Activated T-helper 1 cell treated with anti-CD3 and anti-CD28 coated beads, Interleukin-12 subunit alpha, Interleukin-12 subunit beta, Interleukin-2, Interleukin-4 antibody, amounts not matched to agents 30 ng/mL and 10 ng/mL and 1 ng/mL, durations not matched to agents 14 hours and 24 hours and 36 hours (primary cell): ENCODE measurements at regions not wholly inside any gene's neighbourhood (a gene's known extent, or its start where the extent isn't known, plus 50 kb on each side); places are given as distances from the start of the nearest gene placed in this dataset.

Experiments used
- DNase-seq: peaks from one replicate; pipeline ENCODE4 v3.0.0; 2021; ENCODE audit warnings: low spot score
- H3K27ac Mint-ChIP-seq: one replicate; pipeline ENCODE4 v1.8.0; 2021; ENCODE audit warnings: mild to moderate bottlenecking, mixed read lengths
- H3K27me3 Mint-ChIP-seq: one replicate; pipeline ENCODE4 v1.8.0; 2022; ENCODE audit warnings: mild to moderate bottlenecking, moderate library complexity, mixed read lengths; ENCODE audit not compliant: insufficient read depth
- H3K36me3 Mint-ChIP-seq: one replicate; pipeline ENCODE4 v1.8.0; 2021; ENCODE audit warnings: low read depth, mixed read lengths
- H3K4me1 Mint-ChIP-seq: one replicate; pipeline ENCODE4 v1.8.0; 2021; ENCODE audit warnings: low read depth, mixed read lengths
- H3K4me3 Mint-ChIP-seq: one replicate; pipeline ENCODE4 v1.8.0; 2021; ENCODE audit warnings: mild to moderate bottlenecking, moderate library complexity, mixed read lengths
- H3K9me3 Mint-ChIP-seq: one replicate; pipeline ENCODE4 v1.8.0; 2021; ENCODE audit warnings: mixed read lengths
- intact Hi-C: fragments of 100-400 bp; cut with micrococcal nuclease; formaldehyde crosslinking; loops from one replicate; pipeline ENCODE4 v1.15.1; 2024

GRCh38 chr17:72004611-72005331, 116.0 kb upstream of the SOX9 start:
- Mint-ChIP-seq H3K27ac (no peak overlapping the region), H3K4me1 (no peaks in the 10 kb centered on the region), H3K27me3 (no peaks in the 10 kb centered on the region), H3K9me3 (no peaks in the 10 kb centered on the region), H3K36me3 (no peaks in the 10 kb centered on the region), H3K4me3 (no peak overlapping the region)
- intact Hi-C loops = no loop called here
- no peak for DNase-seq

- Mint-ChIP-seq H3K4me3 (no peak overlapping the region), H3K9me3 (no peaks in the 10 kb centered on the region), H3K36me3 (no peaks in the 10 kb centered on the region), H3K27me3 (no peaks in the 10 kb centered on the region), H3K4me1 (no peaks in the 10 kb centered on the region), H3K27ac (no peak overlapping the region)
- intact Hi-C loops = no loop called here
- DNase-seq = no peak
Measured at GRCh38 chr17:72005332-72006163, 115.3 kb upstream of the SOX9 start.

- Mint-ChIP-seq H3K36me3 (no peaks in the 10 kb centered on the region), H3K4me1 (no peaks in the 10 kb centered on the region), H3K4me3 (no peak overlapping the region), H3K27ac (no peak overlapping the region), H3K9me3 (peaks cover 6% of the 10 kb centered on the region), H3K27me3 (no peaks in the 10 kb centered on the region)
- DNase-seq = no peak
- intact Hi-C loops = no loop called here
Measured at GRCh38 chr17:72008236-72008876, 112.5 kb upstream of the SOX9 start.

DNA sequence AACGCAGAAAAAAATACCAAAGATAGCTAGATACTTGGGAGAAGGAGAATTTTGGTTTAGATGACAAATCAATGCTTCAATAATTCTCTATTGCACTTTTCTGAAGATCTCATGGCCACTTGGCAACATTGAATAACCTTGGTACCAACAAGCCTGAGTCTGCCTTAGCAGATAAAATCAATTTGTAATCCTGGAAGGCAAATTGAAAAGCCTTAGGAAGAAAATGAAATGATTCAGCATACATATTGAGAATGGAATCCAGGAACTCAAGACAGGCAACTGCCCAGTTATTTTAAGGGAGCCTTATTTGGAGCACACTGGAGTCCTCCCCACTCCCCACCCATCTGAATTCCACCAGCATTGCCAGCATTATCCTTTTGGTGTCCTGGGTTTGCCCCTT, 109.3 kb upstream of the SOX9 start:
- intact Hi-C loops = no loop called here
- no peak for DNase-seq
- H3K27ac Mint-ChIP-seq = no peak overlapping the region
- H3K4me1 Mint-ChIP-seq = no peaks in the 10 kb centered on the region
- no peaks in the 10 kb centered on the region for H3K27me3 Mint-ChIP-seq
- peaks cover 12% of the 10 kb centered on the region for H3K9me3 Mint-ChIP-seq
- no peaks in the 10 kb centered on the region for H3K36me3 Mint-ChIP-seq
- H3K4me3 Mint-ChIP-seq = no peak overlapping the region

DNA sequence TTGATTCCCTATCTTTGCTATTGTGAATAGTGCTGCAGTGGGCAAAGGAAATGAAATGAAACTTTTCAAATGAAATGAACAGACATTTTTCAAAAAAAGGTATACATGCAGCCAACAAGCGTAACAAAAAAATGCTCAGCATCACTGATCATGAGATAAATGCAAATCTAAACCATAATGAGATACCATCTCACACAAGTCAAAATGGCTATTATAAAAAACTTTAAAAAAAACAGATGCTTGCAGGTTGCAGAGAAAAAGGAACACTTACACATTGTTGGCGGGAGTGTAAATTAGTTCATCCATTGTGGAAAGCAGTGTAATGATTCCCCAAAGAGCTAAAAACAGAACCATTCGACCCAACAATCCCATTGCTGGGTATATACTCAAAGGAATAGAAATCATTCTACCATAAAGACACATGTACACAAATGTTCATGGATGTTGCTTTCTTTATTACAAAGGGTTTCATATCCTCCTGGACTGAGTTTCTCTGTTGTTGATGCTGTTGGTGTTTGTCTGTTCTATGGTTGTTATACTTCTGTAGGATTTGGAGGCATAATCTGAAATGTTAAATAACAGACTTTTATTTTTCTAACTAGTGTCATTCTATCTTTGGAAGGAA, 99.3 kb upstream of the SOX9 start:
- Mint-ChIP-seq H3K27me3 (no peaks in the 10 kb centered on the region), H3K9me3 (peaks cover 8% of the 10 kb centered on the region), H3K27ac (no peak overlapping the region), H3K4me1 (no peaks in the 10 kb centered on the region), H3K4me3 (no peak overlapping the region), H3K36me3 (no peaks in the 10 kb centered on the region)
- no peak for DNase-seq
- intact Hi-C loops = no loop called here

DNA sequence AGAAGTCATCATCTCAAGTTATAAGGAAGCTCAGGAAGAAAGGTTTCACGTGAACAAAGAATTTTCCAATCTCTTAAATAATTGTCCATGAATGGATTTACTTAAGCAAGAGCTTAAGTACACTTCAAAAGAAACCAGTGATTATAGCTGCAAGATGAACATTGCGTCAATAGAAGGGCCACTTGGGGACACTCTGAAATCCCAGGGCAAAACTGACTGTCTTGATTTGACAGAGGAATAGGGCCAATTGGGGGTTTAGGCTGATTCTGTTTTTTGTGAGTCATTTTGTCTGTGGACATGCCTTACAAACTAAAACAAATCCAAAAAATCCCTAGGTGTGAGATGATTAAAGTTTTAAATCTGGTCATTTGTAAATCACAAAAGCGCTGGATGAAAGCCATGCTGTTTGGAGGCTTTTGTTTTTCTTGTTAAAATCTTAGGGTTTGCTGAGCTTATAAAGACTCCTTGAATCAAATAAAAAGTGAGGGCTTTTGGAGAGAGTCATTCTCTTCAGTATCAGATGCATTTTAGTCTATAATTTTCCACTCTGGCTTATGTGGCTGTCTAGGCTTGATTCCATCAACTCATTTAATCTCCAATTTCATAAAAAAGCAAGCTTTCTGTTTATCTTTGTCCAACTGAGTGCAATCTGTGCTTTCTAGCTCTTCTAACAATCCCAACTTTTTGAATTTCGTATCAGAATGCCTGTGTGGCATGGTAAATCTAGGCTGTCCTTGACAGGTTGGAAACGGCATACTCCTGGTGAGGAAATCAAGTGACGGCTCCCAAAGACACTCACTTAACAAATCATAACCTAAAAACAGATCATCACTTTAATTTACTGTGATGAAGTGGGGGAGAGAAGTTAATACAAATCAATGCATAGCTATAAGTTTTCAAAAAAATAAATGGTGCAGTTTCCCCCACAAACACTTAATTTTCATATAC, 98.2 kb upstream of the SOX9 start:
- Mint-ChIP-seq H3K4me3 (no peak overlapping the region), H3K9me3 (peaks cover 8% of the 10 kb centered on the region), H3K27me3 (peaks cover 3% of the 10 kb centered on the region), H3K27ac (no peak overlapping the region), H3K36me3 (no peaks in the 10 kb centered on the region), H3K4me1 (no peaks in the 10 kb centered on the region)
- intact Hi-C loops = no loop called here
- DNase-seq = no peak

DNA sequence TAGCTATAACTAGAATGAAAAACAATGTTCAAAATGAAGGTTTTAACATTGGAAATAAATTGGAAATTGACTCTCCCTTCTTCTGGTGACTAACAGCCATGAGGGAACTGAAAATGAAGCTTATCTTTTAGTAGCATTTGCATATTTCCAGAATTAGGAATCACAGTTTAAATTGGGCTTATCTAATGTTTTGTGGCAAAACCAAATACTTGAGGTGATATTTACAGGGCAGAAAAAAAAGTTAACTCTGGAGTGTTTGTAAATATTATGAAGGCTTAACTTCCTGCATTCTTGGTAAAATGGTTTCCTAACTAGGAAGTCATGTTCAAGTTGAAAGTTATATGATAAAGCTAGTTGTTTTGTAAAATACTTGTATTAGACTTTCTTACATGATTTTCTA, 96.4 kb upstream of the SOX9 start:
- Mint-ChIP-seq H3K27me3 (peaks cover 3% of the 10 kb centered on the region), H3K4me1 (peaks cover 5% of the 10 kb centered on the region), H3K36me3 (no peaks in the 10 kb centered on the region), H3K9me3 (peaks cover 4% of the 10 kb centered on the region), H3K27ac (no peak overlapping the region), H3K4me3 (no peak overlapping the region)
- no peak for DNase-seq
- intact Hi-C loops = no loop called here

- peaks cover 4% of the 10 kb centered on the region for H3K9me3 Mint-ChIP-seq
- peaks cover 3% of the 10 kb centered on the region for H3K27me3 Mint-ChIP-seq
- no peak overlapping the region for H3K27ac Mint-ChIP-seq
- H3K4me1 Mint-ChIP-seq = peaks cover 12% of the 10 kb centered on the region
- intact Hi-C loops = no loop called here
- DNase-seq = no peak
- H3K36me3 Mint-ChIP-seq = no peaks in the 10 kb centered on the region
- H3K4me3 Mint-ChIP-seq = no peak overlapping the region
Measured at GRCh38 chr17:72025113-72025512, 95.7 kb upstream of the SOX9 start.

DNA sequence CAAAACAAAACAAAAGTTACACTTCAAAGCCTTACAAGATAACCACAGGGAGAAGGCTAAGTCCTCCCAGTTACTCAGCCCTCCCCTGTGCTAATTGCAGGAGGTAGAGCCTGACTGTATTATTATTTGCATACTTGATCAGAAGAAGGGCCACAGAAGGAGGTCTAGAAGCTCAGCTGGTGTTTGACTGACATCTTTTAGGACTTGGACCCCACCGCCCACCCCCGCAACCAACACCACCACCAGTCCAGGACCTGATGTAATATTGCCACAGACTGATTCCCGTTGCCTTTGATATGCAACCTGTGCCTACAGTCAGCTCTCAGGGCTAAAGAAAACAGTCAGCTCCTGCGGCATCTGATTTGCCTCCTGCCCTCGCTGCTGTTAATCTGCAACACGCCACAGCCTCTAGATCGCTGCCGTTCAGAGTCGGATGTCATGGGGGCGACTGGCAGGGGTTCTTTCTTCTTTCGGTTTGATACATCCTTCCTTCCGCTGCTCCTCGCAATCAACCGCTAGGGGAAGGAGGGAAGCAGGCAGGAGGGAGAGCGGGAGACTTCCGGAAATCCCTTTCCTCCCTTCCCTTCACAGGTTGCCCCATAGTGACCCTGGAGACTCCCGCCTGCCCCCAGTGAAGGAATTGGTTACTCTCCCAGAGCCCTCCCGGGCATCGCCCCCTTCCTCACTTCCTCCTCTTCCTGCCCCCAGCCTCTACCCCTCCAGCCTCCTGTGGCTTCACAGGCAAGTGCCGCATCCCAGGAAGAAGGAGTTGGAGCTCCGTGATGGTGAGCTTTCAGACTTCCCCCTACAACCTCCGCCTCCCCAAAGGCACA, 90.5 kb upstream of the SOX9 start:
- H3K4me3 Mint-ChIP-seq = peak overlapping the region; percentile 51
- no peaks in the 10 kb centered on the region for H3K9me3 Mint-ChIP-seq
- H3K4me1 Mint-ChIP-seq = peaks cover 24% of the 10 kb centered on the region
- peaks cover 5% of the 10 kb centered on the region for H3K27me3 Mint-ChIP-seq
- peak; percentile 7 for DNase-seq
- H3K36me3 Mint-ChIP-seq = no peaks in the 10 kb centered on the region
- intact Hi-C loops = no loop called here
- no peak overlapping the region for H3K27ac Mint-ChIP-seq

- H3K27ac Mint-ChIP-seq = no peak overlapping the region
- H3K27me3 Mint-ChIP-seq = peaks cover 5% of the 10 kb centered on the region
- H3K9me3 Mint-ChIP-seq = no peaks in the 10 kb centered on the region
- peak overlapping the region; percentile 25 for H3K4me3 Mint-ChIP-seq
- peaks cover 24% of the 10 kb centered on the region for H3K4me1 Mint-ChIP-seq
- no peaks in the 10 kb centered on the region for H3K36me3 Mint-ChIP-seq
- intact Hi-C loops = no loop called here
- DNase-seq = no peak
Measured at GRCh38 chr17:72031219-72031884, 89.5 kb upstream of the SOX9 start.

- no peak overlapping the region for H3K27ac Mint-ChIP-seq
Measured at GRCh38 chr17:72033334-72033733, 87.5 kb upstream of the SOX9 start.

More at GRCh38 chr17:72033334-72033733, 87.5 kb upstream of the SOX9 start:
- Mint-ChIP-seq H3K9me3 (no peaks in the 10 kb centered on the region), H3K4me1 (peaks cover 24% of the 10 kb centered on the region), H3K36me3 (no peaks in the 10 kb centered on the region), H3K4me3 (no peak overlapping the region), H3K27me3 (peaks cover 2% of the 10 kb centered on the region)
- intact Hi-C loops = no loop called here
- no peak for DNase-seq
